Astrocyte (in vitro differentiated cells and primary cell): ENCODE measurements at regions not wholly inside any gene's neighbourhood (a gene's known extent, or its start where the extent isn't known, plus 50 kb on each side); places are given as distances from the start of the nearest gene placed in this dataset.

Source experiments
- CTCF ChIP-seq: IDR thresholded peaks from 2 replicates; pipeline ENCODE4 v1.5.1; 2011; ENCODE audit warnings: low read depth, mild to moderate bottlenecking, inconsistent platforms, low read length, moderate library complexity; ENCODE audit not compliant: insufficient read depth
- EZH2 ChIP-seq: IDR thresholded peaks from 2 replicates; pipeline ENCODE4 v1.6.1; 2012; ENCODE audit warnings: mild to moderate bottlenecking, low read length, inconsistent platforms; ENCODE audit not compliant: insufficient read depth

- no peak for TF ChIP-seq CTCF
- no peak for TF ChIP-seq EZH2
Measured at GRCh38 chr3:104275199-104275598, 1091.5 kb upstream of the ALCAM start.
